ENCODE measurements at regions not wholly inside any gene's neighbourhood (a gene's known extent, or its start where the extent isn't known, plus 50 kb on each side); places are given as distances from the start of the nearest gene placed in this dataset.

GRCh38 chrX:8906299-8906938 is 105.2 kb upstream of the FAM9A start:
- H3K4me3 ChIP-seq (ENCODE audit: severe bottlenecking), result no peak overlapping the region
- no peaks in the 10 kb centered on the region for H3K27me3 ChIP-seq (ENCODE audit: insufficient read depth, poor library complexity, severe bottlenecking)
- no peaks in the 10 kb centered on the region for H3K36me3 ChIP-seq (ENCODE audit: low read depth)
- no peak for TF ChIP-seq CTCF (IDR thresholded peaks at IDR 0.05; ENCODE audit: poor library complexity, severe bottlenecking)
- no peak overlapping the region for H3K27ac ChIP-seq (ENCODE audit: poor library complexity, severe bottlenecking)
- H3K4me1 ChIP-seq (ENCODE audit: insufficient read depth, poor library complexity, severe bottlenecking), result no peaks in the 10 kb centered on the region
- no peak for DNase-seq (ENCODE audit: low spot score)
- H3K9me3 ChIP-seq (ENCODE audit: severe bottlenecking), result no peaks in the 10 kb centered on the region
- ATAC-seq (ENCODE audit: low read depth), result no peak

GRCh38 chrX:8897259-8897658 is 96.1 kb upstream of the FAM9A start:
- H3K27me3 ChIP-seq (ENCODE audit: insufficient read depth, poor library complexity, severe bottlenecking), result no peaks in the 10 kb centered on the region
- no peak for ATAC-seq (ENCODE audit: low read depth)

GRCh38 chrX:8890794-8891193 is 89.6 kb upstream of the FAM9A start:
- Histone ChIP-seq H3K27ac (ENCODE audit: poor library complexity, severe bottlenecking) (no peak overlapping the region), H3K4me1 (ENCODE audit: insufficient read depth, poor library complexity, severe bottlenecking) (no peaks in the 10 kb centered on the region), H3K9me3 (ENCODE audit: severe bottlenecking) (no peaks in the 10 kb centered on the region), H3K4me3 (ENCODE audit: severe bottlenecking) (no peak overlapping the region), H3K27me3 (ENCODE audit: insufficient read depth, poor library complexity, severe bottlenecking) (no peaks in the 10 kb centered on the region), H3K36me3 (ENCODE audit: low read depth) (no peaks in the 10 kb centered on the region)
- ATAC-seq (ENCODE audit: low read depth) (no peak), DNase-seq (ENCODE audit: low spot score) (no peak)
- no peak for TF ChIP-seq CTCF (IDR thresholded peaks at IDR 0.05; ENCODE audit: poor library complexity, severe bottlenecking)

More at GRCh38 chrX:8897259-8897658, 96.1 kb upstream of the FAM9A start:
- no peaks in the 10 kb centered on the region for H3K9me3 ChIP-seq (ENCODE audit: severe bottlenecking)
- no peak for TF ChIP-seq CTCF (IDR thresholded peaks at IDR 0.05; ENCODE audit: poor library complexity, severe bottlenecking)
- no peaks in the 10 kb centered on the region for H3K36me3 ChIP-seq (ENCODE audit: low read depth)
- no peak for DNase-seq (ENCODE audit: low spot score)
- H3K4me1 ChIP-seq (ENCODE audit: insufficient read depth, poor library complexity, severe bottlenecking), result no peaks in the 10 kb centered on the region
- no peak overlapping the region for H3K4me3 ChIP-seq (ENCODE audit: severe bottlenecking)
- no peak overlapping the region for H3K27ac ChIP-seq (ENCODE audit: poor library complexity, severe bottlenecking)

- ATAC-seq (ENCODE audit: low read depth) (no peak), DNase-seq (ENCODE audit: low spot score) (no peak)
- H3K4me3 ChIP-seq (ENCODE audit: severe bottlenecking), result no peak overlapping the region
- H3K27me3 ChIP-seq (ENCODE audit: insufficient read depth, poor library complexity, severe bottlenecking), result no peaks in the 10 kb centered on the region
- no peaks in the 10 kb centered on the region for H3K36me3 ChIP-seq (ENCODE audit: low read depth)
- no peak overlapping the region for H3K27ac ChIP-seq (ENCODE audit: poor library complexity, severe bottlenecking)
- no peak for TF ChIP-seq CTCF (IDR thresholded peaks at IDR 0.05; ENCODE audit: poor library complexity, severe bottlenecking)
- H3K9me3 ChIP-seq (ENCODE audit: severe bottlenecking), result no peaks in the 10 kb centered on the region
- no peaks in the 10 kb centered on the region for H3K4me1 ChIP-seq (ENCODE audit: insufficient read depth, poor library complexity, severe bottlenecking)
Measured at GRCh38 chrX:8887004-8887403, 85.8 kb upstream of the FAM9A start.

- no peak for DNase-seq (ENCODE audit: low spot score)
- Histone ChIP-seq H3K4me1 (ENCODE audit: insufficient read depth, poor library complexity, severe bottlenecking) (no peaks in the 10 kb centered on the region), H3K27me3 (ENCODE audit: insufficient read depth, poor library complexity, severe bottlenecking) (no peaks in the 10 kb centered on the region), H3K4me3 (ENCODE audit: severe bottlenecking) (no peak overlapping the region), H3K36me3 (ENCODE audit: low read depth) (no peaks in the 10 kb centered on the region), H3K9me3 (ENCODE audit: severe bottlenecking) (no peaks in the 10 kb centered on the region), H3K27ac (ENCODE audit: poor library complexity, severe bottlenecking) (no peak overlapping the region)
- no peak for ATAC-seq (ENCODE audit: low read depth)
- peak; percentile 48 for TF ChIP-seq CTCF (IDR thresholded peaks at IDR 0.05; ENCODE audit: poor library complexity, severe bottlenecking)
Measured at GRCh38 chrX:8879750-8880149, 78.6 kb upstream of the FAM9A start.

Data from RWPE2 (cell line).